GM12878 (cell line): ENCODE measurements at regions not wholly inside any gene's neighbourhood (a gene's known extent, or its start where the extent isn't known, plus 50 kb on each side); places are given as distances from the start of the nearest gene placed in this dataset.

ENCODE experiments used
- BMI1 ChIP-seq: fragments of 450-650 bp; IDR thresholded peaks from 2 replicates; pipeline ENCODE4 v1.6.1; 2016; ENCODE audit warnings: mild to moderate bottlenecking, moderate library complexity, borderline replicate concordance
- ESRRA ChIP-seq: IDR thresholded peaks from 2 replicates; pipeline ENCODE4 v1.6.1; 2012; ENCODE audit warnings: mild to moderate bottlenecking, low read length, improper control_type of control experiment
- SIN3A ChIP-seq: IDR thresholded peaks from 2 replicates; pipeline ENCODE4 v1.6.1; 2012; ENCODE audit warnings: low read depth, low read length, improper control_type of control experiment
- ZBED1 ChIP-seq: IDR thresholded peaks from 2 replicates; pipeline ENCODE4 v1.6.1; 2016; ENCODE audit warnings: borderline replicate concordance
- ZSCAN29 ChIP-seq: fragments of 450-650 bp; IDR thresholded peaks from 2 replicates; pipeline ENCODE4 v1.6.1; 2017; ENCODE audit warnings: mild to moderate bottlenecking, moderate library complexity
- TF ChIP-seq, protein P1 (sequence below), 3 experiments: IDR thresholded peaks in 2 of 3; conservative IDR thresholded peaks in 1 of 3; 2 replicates each; pipeline ENCODE4 v1.5.1; 2011; ENCODE audit warnings: low read depth in 3 of 3, low read length in 3 of 3, mild to moderate bottlenecking in 3 of 3, control low read depth in 2 of 3, moderate library complexity in 2 of 3, inconsistent platforms in 1 of 3, mixed read lengths in 1 of 3; ENCODE audit not compliant: control insufficient read depth in 2 of 3, insufficient read depth in 1 of 3; ENCODE audit errors: extremely low read depth in 1 of 3

DNA sequence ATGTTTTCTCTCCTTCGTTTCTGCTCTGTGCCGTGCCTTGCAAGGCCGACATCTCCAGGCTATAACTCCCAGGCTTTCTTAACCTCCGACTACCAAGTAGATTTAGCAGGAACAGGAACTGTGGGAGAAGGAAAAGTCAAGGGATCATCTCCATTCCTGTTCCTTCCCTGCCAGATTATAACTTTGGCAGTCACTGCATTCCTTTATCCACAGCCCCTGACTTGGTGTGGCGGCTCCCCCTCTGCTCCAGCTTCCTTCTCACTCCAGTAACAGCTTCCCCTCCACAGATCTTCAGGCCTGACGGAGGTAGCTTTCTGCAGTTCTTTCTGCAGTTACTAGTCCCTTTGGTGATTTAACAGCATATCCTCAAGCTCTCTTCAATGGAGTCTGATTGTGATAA, 234.6 kb upstream of the MON1B start:
- TF ChIP-seq ESRRA (no peak), SIN3A (no peak), ZSCAN29 (no peak), ZBED1 (no peak), BMI1 (no peak)
- TF ChIP-seq, protein P1, sequence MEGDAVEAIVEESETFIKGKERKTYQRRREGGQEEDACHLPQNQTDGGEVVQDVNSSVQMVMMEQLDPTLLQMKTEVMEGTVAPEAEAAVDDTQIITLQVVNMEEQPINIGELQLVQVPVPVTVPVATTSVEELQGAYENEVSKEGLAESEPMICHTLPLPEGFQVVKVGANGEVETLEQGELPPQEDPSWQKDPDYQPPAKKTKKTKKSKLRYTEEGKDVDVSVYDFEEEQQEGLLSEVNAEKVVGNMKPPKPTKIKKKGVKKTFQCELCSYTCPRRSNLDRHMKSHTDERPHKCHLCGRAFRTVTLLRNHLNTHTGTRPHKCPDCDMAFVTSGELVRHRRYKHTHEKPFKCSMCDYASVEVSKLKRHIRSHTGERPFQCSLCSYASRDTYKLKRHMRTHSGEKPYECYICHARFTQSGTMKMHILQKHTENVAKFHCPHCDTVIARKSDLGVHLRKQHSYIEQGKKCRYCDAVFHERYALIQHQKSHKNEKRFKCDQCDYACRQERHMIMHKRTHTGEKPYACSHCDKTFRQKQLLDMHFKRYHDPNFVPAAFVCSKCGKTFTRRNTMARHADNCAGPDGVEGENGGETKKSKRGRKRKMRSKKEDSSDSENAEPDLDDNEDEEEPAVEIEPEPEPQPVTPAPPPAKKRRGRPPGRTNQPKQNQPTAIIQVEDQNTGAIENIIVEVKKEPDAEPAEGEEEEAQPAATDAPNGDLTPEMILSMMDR (IDR thresholded peaks at IDR 0.05 in 2 of 3, conservative IDR thresholded peaks at IDR 0.05 in 1 of 3; ENCODE audit: control insufficient read depth in 2 of 3, extremely low read depth in 1 of 3, insufficient read depth in 1 of 3, low read depth in 3 of 3, low read length in 3 of 3) = no peak
